ENCODE measurements at regions not wholly inside any gene's neighbourhood (a gene's known extent, or its start where the extent isn't known, plus 50 kb on each side); places are given as distances from the start of the nearest gene placed in this dataset.
"Not testable (repeated sequence)": the region's sequence is repeated elsewhere in the genome, so short reads cannot be mapped to it uniquely, and the experiment has no call there.

DNA sequence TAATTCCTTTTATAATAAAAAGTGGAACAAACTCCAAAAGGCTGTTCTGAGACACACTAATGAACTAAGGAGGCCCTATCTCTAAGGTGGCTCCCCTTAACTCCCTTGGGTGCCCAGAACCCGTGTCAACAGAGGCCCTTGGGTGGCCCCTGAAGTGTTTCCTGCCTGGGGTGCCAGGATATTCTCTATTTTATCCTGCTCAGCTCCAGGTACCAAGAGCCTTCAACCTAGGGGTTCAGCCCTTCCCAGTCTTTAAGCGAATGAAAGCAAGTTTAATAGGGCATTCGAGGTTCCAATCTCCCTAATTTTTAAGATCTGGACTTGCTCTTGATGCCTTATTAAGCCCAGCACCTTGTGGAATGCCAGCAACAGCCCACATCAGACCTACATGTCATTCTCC lies 64.4 kb upstream of the MYO3A start:
- H3K36me3 Mint-ChIP-seq (ENCODE audit: low read depth, unreplicated experiment): peaks cover 5% of the 10 kb centered on the region
- no peak overlapping the region for H3K4me3 Mint-ChIP-seq (ENCODE audit: unreplicated experiment)
- TF ChIP-seq, protein P1, sequence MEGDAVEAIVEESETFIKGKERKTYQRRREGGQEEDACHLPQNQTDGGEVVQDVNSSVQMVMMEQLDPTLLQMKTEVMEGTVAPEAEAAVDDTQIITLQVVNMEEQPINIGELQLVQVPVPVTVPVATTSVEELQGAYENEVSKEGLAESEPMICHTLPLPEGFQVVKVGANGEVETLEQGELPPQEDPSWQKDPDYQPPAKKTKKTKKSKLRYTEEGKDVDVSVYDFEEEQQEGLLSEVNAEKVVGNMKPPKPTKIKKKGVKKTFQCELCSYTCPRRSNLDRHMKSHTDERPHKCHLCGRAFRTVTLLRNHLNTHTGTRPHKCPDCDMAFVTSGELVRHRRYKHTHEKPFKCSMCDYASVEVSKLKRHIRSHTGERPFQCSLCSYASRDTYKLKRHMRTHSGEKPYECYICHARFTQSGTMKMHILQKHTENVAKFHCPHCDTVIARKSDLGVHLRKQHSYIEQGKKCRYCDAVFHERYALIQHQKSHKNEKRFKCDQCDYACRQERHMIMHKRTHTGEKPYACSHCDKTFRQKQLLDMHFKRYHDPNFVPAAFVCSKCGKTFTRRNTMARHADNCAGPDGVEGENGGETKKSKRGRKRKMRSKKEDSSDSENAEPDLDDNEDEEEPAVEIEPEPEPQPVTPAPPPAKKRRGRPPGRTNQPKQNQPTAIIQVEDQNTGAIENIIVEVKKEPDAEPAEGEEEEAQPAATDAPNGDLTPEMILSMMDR (IDR thresholded peaks at IDR 0.05; ENCODE audit: unreplicated experiment): no peak
- H3K9me3 Mint-ChIP-seq (ENCODE audit: unreplicated experiment): no peaks in the 10 kb centered on the region
- H3K4me1 Mint-ChIP-seq (ENCODE audit: unreplicated experiment): no peaks in the 10 kb centered on the region
- no peak for DNase-seq (ENCODE audit: low spot score)
- no peak overlapping the region for H3K27ac Mint-ChIP-seq (ENCODE audit: unreplicated experiment)
- H3K27me3 Mint-ChIP-seq (ENCODE audit: unreplicated experiment): no peaks in the 10 kb centered on the region

DNA sequence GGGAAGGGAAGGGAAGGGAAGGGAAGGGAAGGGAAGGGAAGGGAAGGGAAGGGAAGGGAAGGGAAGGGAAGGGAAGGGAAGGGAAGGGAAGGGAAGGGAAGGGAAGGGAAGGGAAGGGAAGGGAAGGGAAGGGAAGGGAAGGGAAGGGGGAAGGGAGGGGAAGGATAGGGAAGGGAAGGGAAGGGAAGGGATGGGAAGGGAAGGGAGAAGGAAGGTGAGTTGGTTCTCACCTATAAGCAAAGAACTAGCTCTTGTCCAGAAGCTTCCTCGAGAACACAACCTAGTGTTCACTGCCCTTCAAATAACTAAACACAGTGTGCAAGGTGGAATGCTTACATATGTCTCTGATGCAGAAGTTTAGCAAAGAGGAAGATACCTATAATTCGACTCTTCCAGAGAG lies 59.6 kb upstream of the MYO3A start:
- H3K4me3 Mint-ChIP-seq (ENCODE audit: unreplicated experiment); DNase-seq (ENCODE audit: low spot score); H3K4me1 Mint-ChIP-seq (ENCODE audit: unreplicated experiment); H3K27me3 Mint-ChIP-seq (ENCODE audit: unreplicated experiment); H3K36me3 Mint-ChIP-seq (ENCODE audit: low read depth, unreplicated experiment); H3K27ac Mint-ChIP-seq (ENCODE audit: unreplicated experiment); H3K9me3 Mint-ChIP-seq (ENCODE audit: unreplicated experiment): not testable (repeated sequence)

DNA sequence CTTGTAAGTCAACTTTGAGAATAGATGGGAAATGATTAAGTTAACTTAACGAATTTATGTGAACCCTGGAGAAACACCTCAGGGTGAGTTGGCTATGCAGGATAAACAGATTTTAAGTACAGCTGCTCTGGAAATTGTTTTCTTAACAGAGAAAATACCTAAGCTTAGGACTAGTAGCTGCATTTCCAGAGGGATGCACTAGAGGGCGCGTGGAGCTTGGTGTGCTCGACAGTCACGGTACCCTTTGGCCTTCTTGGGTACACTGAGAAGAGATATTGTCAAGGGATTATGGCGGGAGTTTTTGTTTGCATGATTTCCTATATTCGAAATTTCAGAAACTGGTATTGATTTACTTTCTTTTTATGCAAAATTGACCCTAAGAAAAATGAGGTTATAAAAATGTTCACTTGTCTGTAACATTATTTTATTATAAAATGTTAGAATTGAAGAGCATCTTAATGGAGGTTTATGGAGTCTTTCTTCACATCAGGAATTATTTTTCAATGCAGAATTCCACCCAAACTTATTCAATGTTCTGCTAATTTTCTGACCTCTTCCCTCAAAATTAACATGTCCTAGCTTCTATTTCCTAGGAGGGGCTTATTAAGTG lies 58.4 kb upstream of the MYO3A start:
- H3K36me3 Mint-ChIP-seq (ENCODE audit: low read depth, unreplicated experiment): peaks cover 5% of the 10 kb centered on the region
- no peaks in the 10 kb centered on the region for H3K27me3 Mint-ChIP-seq (ENCODE audit: unreplicated experiment)
- DNase-seq (ENCODE audit: low spot score): peak; percentile 87
- H3K9me3 Mint-ChIP-seq (ENCODE audit: unreplicated experiment): no peaks in the 10 kb centered on the region
- no peak overlapping the region for H3K4me3 Mint-ChIP-seq (ENCODE audit: unreplicated experiment)
- H3K4me1 Mint-ChIP-seq (ENCODE audit: unreplicated experiment): peaks cover 3% of the 10 kb centered on the region
- H3K27ac Mint-ChIP-seq (ENCODE audit: unreplicated experiment): no peak overlapping the region
- TF ChIP-seq, protein P1 (IDR thresholded peaks at IDR 0.05; ENCODE audit: unreplicated experiment): peak; percentile 97

DNA sequence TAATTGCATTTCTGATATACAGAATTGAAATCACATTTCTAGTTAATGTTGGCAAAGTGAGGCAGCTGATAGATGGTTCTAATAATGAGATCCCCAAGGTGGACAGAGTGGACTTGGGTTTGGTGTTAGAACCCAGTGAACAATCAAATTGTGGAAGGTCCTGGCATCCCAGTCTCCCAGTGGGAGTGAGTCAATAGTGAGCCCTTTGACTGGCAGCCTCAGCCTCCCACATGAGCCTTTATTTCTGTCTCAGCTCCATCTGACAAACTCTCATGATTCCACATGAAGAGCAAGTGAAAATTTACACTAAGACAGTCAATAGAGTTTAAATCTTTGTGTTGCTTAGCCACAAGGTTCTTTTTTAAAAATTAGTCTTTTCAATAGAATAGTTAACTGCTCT lies 56.7 kb upstream of the MYO3A start:
- no peak for DNase-seq (ENCODE audit: low spot score)
- no peak overlapping the region for H3K4me3 Mint-ChIP-seq (ENCODE audit: unreplicated experiment)
- no peak overlapping the region for H3K27ac Mint-ChIP-seq (ENCODE audit: unreplicated experiment)
- H3K9me3 Mint-ChIP-seq (ENCODE audit: unreplicated experiment): no peaks in the 10 kb centered on the region
- peaks cover 3% of the 10 kb centered on the region for H3K4me1 Mint-ChIP-seq (ENCODE audit: unreplicated experiment)
- no peaks in the 10 kb centered on the region for H3K36me3 Mint-ChIP-seq (ENCODE audit: low read depth, unreplicated experiment)
- TF ChIP-seq, protein P1 (IDR thresholded peaks at IDR 0.05; ENCODE audit: unreplicated experiment): no peak
- peaks cover 1% of the 10 kb centered on the region for H3K27me3 Mint-ChIP-seq (ENCODE audit: unreplicated experiment)
